GM12878 (cell line): ENCODE measurements at regions not wholly inside any gene's neighbourhood (a gene's known extent, or its start where the extent isn't known, plus 50 kb on each side); places are given as distances from the start of the nearest gene placed in this dataset.

Experiments used
- ATAC-seq: fragments of 200-7000 bp; cut with Tn5 transposase; 3 replicates; pipeline ENCODE4 v1.9.1; 2020; ENCODE audit warnings: mild to moderate bottlenecking, moderate library complexity
- BruUV-seq: library from RNA; stranded (reverse); fragments of 400-500 nt; replicated peaks from 2 replicates; lab custom pipeline; 2021; lab: Mats Ljungman, UMichigan
- CTCF ChIA-PET: fragments of 300-600 bp; sonication (Branson Sonifier 250); formaldehyde crosslinking; extraction: SDS; loops from one replicate; lab custom pipeline; 2021; ENCODE audit warnings: inconsistent platforms; lab: Yijun Ruan, JAX
- POLR2A ChIA-PET: fragments of 350-600 bp; formaldehyde crosslinking; extraction: SDS; loops from one replicate; lab custom pipeline; 2021; ENCODE audit warnings: inconsistent platforms; lab: Charles Lee
- RAD21 ChIA-PET: fragments of 300-600 bp; sonication (Branson Sonifier 250); formaldehyde crosslinking; loops from one replicate; lab custom pipeline; 2023; ENCODE audit warnings: antibody characterized with exemption; ENCODE audit not compliant: unreplicated experiment; lab: Charles Lee
- SMC1A ChIA-PET: fragments of 300-600 bp; sonication (Branson Sonifier 250); formaldehyde crosslinking; loops from one replicate; lab custom pipeline; 2023; ENCODE audit not compliant: unreplicated experiment, uncharacterized antibody; lab: Charles Lee
- DNase-seq: peaks from one replicate; pipeline ENCODE4 v3.0.0-alpha.2; 2011; ENCODE audit warnings: low read depth, low spot score
- FAIRE-seq: peaks from 3 replicates; lab custom pipeline; 2011; peaks lifted over from hg19 to GRCh38; lab: Jason Lieb, UNC
- H2AFZ ChIP-seq: 2 replicates; pipeline ENCODE4 v1.6.0; 2011; ENCODE audit warnings: low read depth, low read length, control low read depth; ENCODE audit not compliant: control insufficient read depth
- H3K27ac ChIP-seq: 2 replicates; pipeline ENCODE4 v1.5.1; 2011; ENCODE audit warnings: control low read depth; ENCODE audit not compliant: control insufficient read depth, insufficient read depth
- H3K27me3 ChIP-seq, 2 experiments: replicated peaks in 1 of 2; 2 replicates each; pipeline versions ENCODE4 v1.6.0 to v1.6.1; 2011; ENCODE audit warnings: low read length in 1 of 2; ENCODE audit not compliant: control insufficient read depth in 2 of 2, insufficient read depth in 2 of 2
- H3K36me3 ChIP-seq, 2 experiments: 2 replicates each; pipeline ENCODE4 v1.5.1; 2011; ENCODE audit warnings: low read length in 1 of 2; ENCODE audit not compliant: control insufficient read depth in 2 of 2, insufficient read depth in 2 of 2
- H3K4me1 ChIP-seq: 2 replicates; pipeline ENCODE4 v1.6.1; 2011; ENCODE audit warnings: mild to moderate bottlenecking, low read length, moderate library complexity, mixed read lengths; ENCODE audit not compliant: control insufficient read depth, insufficient read depth
- H3K4me2 ChIP-seq: 2 replicates; pipeline ENCODE4 v1.6.0; 2011; ENCODE audit warnings: control low read depth; ENCODE audit not compliant: control insufficient read depth, insufficient read depth
- H3K4me3 ChIP-seq: fragments of 200-600 bp; sonication (generic); 2 replicates; pipeline ENCODE4 v1.5.1; 2016
- H3K79me2 ChIP-seq: 2 replicates; pipeline ENCODE4 v1.6.0; 2011; ENCODE audit warnings: low read length; ENCODE audit not compliant: control insufficient read depth, insufficient read depth
- H3K9ac ChIP-seq: 2 replicates; pipeline ENCODE4 v1.8.0; 2011; ENCODE audit warnings: low read length, control low read depth, mixed read lengths; ENCODE audit not compliant: control insufficient read depth, insufficient read depth
- H3K9me3 ChIP-seq: replicated peaks from 3 replicates; pipeline ENCODE4 v1.5.1; 2011; ENCODE audit warnings: mild to moderate bottlenecking, low read length; ENCODE audit not compliant: control insufficient read depth, insufficient read depth
- H4K20me1 ChIP-seq: 2 replicates; pipeline ENCODE4 v1.6.0; 2011; ENCODE audit not compliant: control insufficient read depth, insufficient read depth
- CBX3 ChIP-seq: fragments of 200-600 bp; sonication (generic); IDR thresholded peaks from 2 replicates; pipeline ENCODE4 v1.6.1; 2016; ENCODE audit warnings: low read depth, borderline replicate concordance
- NR2C2 ChIP-seq: IDR thresholded peaks from 2 replicates; pipeline ENCODE4 v1.6.1; 2011; ENCODE audit warnings: borderline replicate concordance, low read depth; ENCODE audit not compliant: control insufficient read depth, insufficient read length
- RELA ChIP-seq: fragments of 450-650 bp; IDR thresholded peaks from 2 replicates; pipeline ENCODE4 v1.8.0; 2014; ENCODE audit warnings: borderline replicate concordance; ENCODE audit not compliant: partially characterized antibody
- SREBF1 ChIP-seq: IDR thresholded peaks from 2 replicates; pipeline ENCODE4 v1.6.1; 2012; ENCODE audit warnings: mild to moderate bottlenecking, low read length
- STAT3 ChIP-seq: IDR thresholded peaks from 2 replicates; pipeline ENCODE4 v1.6.1; 2011; ENCODE audit warnings: low read depth, low read length, improper control_type of control experiment
- WRNIP1 ChIP-seq: IDR thresholded peaks from 2 replicates; pipeline ENCODE4 v1.6.1; 2011; ENCODE audit warnings: low read depth, low read length, improper control_type of control experiment, borderline replicate concordance
- ZBTB40 ChIP-seq: fragments of 450-650 bp; IDR thresholded peaks from 2 replicates; pipeline ENCODE4 v1.6.1; 2016; ENCODE audit warnings: mild to moderate bottlenecking, moderate library complexity, borderline replicate concordance
- ZNF24 ChIP-seq: fragments of 450-650 bp; IDR thresholded peaks from 2 replicates; pipeline ENCODE4 v1.6.1; 2017; ENCODE audit warnings: antibody characterized with exemption, mild to moderate bottlenecking
- ZNF622 ChIP-seq: fragments of 450-650 bp; IDR thresholded peaks from 2 replicates; pipeline ENCODE4 v1.6.1; 2017; ENCODE audit warnings: mild to moderate bottlenecking, inconsistent platforms
- WGBS: methylation state at CpG from one replicate; pipeline ENCODE4 v1.1.6; 2016; ENCODE audit warnings: low lambda C conversion rate; ENCODE audit not compliant: insufficient replicate concordance, insufficient coverage; ENCODE audit errors: missing lambda C conversion rate; 5-methylcytosine and 5-hydroxymethylcytosine counted together
- in situ Hi-C: fragments of 300-500 bp; cut with MboI; formaldehyde crosslinking; loops from 9 replicates; pipeline ENCODE4 v1.14.3; 2018; ENCODE audit warnings: mixed read lengths
- intact Hi-C: fragments of 100-400 bp; cut with micrococcal nuclease; formaldehyde crosslinking; loops from one replicate; pipeline ENCODE4 v1.14.2; 2022; ENCODE audit not compliant: unreplicated experiment

GRCh38 chr10:78968943-78969342 is 99.8 kb upstream of the ZMIZ1 start:
- ChIA-PET RAD21 (no interaction called here), POLR2A (no interaction called here), SMC1A (no interaction called here)

More at GRCh38 chr10:78968943-78969342, 99.8 kb upstream of the ZMIZ1 start:
- BruUV-seq = no TSS peak
- no peaks in the 10 kb centered on the region for H3K4me1 ChIP-seq
- no peak for FAIRE-seq
- H3K9me3 ChIP-seq = no peaks in the 10 kb centered on the region
- H3K9ac ChIP-seq = no peak overlapping the region
- WGBS = 2% methylated on average over 3 of the region's 3 CpGs
- H3K4me2 ChIP-seq = no peak overlapping the region
- no peak for ATAC-seq
- in situ Hi-C loops (no loop called here), intact Hi-C loops (no loop called here)
- TF ChIP-seq ZNF24 (no peak), STAT3 (no peak), ZBTB40 (no peak), RELA (no peak), WRNIP1 (no peak), CBX3 (no peak), SREBF1 (no peak), ZNF622 (no peak), NR2C2 (no peak)
- TF ChIP-seq, all 136 proteins: peak for 0
- Histone ChIP-seq H3K27me3 (peaks cover 2 to 5% of the 10 kb centered on the region in 2 experiments; a peak in 2 of 4 replicates), H3K4me3 (no peak overlapping the region), H3K27ac (no peak overlapping the region), H3K36me3 (no peaks in the 10 kb centered on the region), H4K20me1 (no peaks in the 10 kb centered on the region), H3K79me2 (no peaks in the 10 kb centered on the region), H2AFZ (no peak overlapping the region)
- CTCF ChIA-PET = no interaction called here
- DNase-seq = no peak
